NCI-H187 (cell line): ENCODE measurements at regions not wholly inside any gene's neighbourhood (a gene's known extent, or its start where the extent isn't known, plus 50 kb on each side); places are given as distances from the start of the nearest gene placed in this dataset.
"Not testable (repeated sequence)": the region's sequence is repeated elsewhere in the genome, so short reads cannot be mapped to it uniquely, and the experiment has no call there.

Source experiments
- DNase-seq, 2 experiments: peaks; one replicate each; lab custom pipeline; 2025; lab: John Stamatoyannopoulos, UW

GRCh38 chr5:92390657-92391056, 1007.5 kb upstream of the ARRDC3 start:
- DNase-seq = no peak

- DNase-seq = no peak
Measured at GRCh38 chr5:92380069-92380770, 997.1 kb upstream of the ARRDC3 start.

- no peak for DNase-seq
Measured at GRCh38 chr5:92378966-92379611, 996.0 kb upstream of the ARRDC3 start.

- no peak for DNase-seq
Measured at GRCh38 chr5:92374859-92375258, 991.7 kb upstream of the ARRDC3 start.

- DNase-seq = no peak
Measured at GRCh38 chr5:92372766-92373165, 989.6 kb upstream of the ARRDC3 start.

GRCh38 chr5:92371889-92372235, 988.7 kb upstream of the ARRDC3 start:
- no peak for DNase-seq

GRCh38 chr5:92371171-92371888, 988.2 kb upstream of the ARRDC3 start:
- DNase-seq = no peak

GRCh38 chr5:92370032-92370431, 986.9 kb upstream of the ARRDC3 start:
- no peak for DNase-seq

- no peak for DNase-seq
Measured at GRCh38 chr5:92369587-92369986, 986.5 kb upstream of the ARRDC3 start.

GRCh38 chr5:92364986-92365550, 982.0 kb upstream of the ARRDC3 start:
- no peak for DNase-seq

- DNase-seq = no peak
Measured at GRCh38 chr5:92353107-92354030, 970.3 kb upstream of the ARRDC3 start.

GRCh38 chr5:92337772-92338234, 954.7 kb upstream of the ARRDC3 start:
- no peak for DNase-seq

- no peak for DNase-seq
Measured at GRCh38 chr5:92332039-92332438, 948.9 kb upstream of the ARRDC3 start.

GRCh38 chr5:92330365-92330764, 947.2 kb upstream of the ARRDC3 start:
- DNase-seq = no peak

- no peak for DNase-seq
Measured at GRCh38 chr5:92329759-92330158, 946.6 kb upstream of the ARRDC3 start.

- no peak for DNase-seq
Measured at GRCh38 chr5:92328584-92329259, 945.6 kb upstream of the ARRDC3 start.

- DNase-seq = no peak
Measured at GRCh38 chr5:92320446-92320845, 937.3 kb upstream of the ARRDC3 start.

GRCh38 chr5:92313385-92313784, 930.3 kb upstream of the ARRDC3 start:
- no peak for DNase-seq

GRCh38 chr5:92309336-92309991, 926.3 kb upstream of the ARRDC3 start:
- no peak for DNase-seq

- DNase-seq = no peak
Measured at GRCh38 chr5:92308679-92309078, 925.6 kb upstream of the ARRDC3 start.

- not testable (repeated sequence) for DNase-seq
Measured at GRCh38 chr5:92302356-92302755, 919.2 kb upstream of the ARRDC3 start.
